Peyer's patch (tissue), 4 donors: ENCODE measurements at regions not wholly inside any gene's neighbourhood (a gene's known extent, or its start where the extent isn't known, plus 50 kb on each side); places are given as distances from the start of the nearest gene placed in this dataset.

ENCODE experiments used
- CTCF ChIP-seq, 6 experiments: fragments of 450-650 bp in 4 of 6; fragments of 200-600 bp in 2 of 6; sonication (generic) in 1 of 6; IDR thresholded peaks; one replicate each; pipeline ENCODE4 v1.5.1; 2017 to 2019; ENCODE audit warnings: antibody characterized with exemption in 6 of 6, mild to moderate bottlenecking in 3 of 6, moderate library complexity in 1 of 6
- POLR2A ChIP-seq, 2 donors: fragments of 450-650 bp; IDR thresholded peaks; one replicate each; pipeline ENCODE4 v1.5.1; 2017; ENCODE audit warnings: antibody characterized with exemption in 2 of 2, mild to moderate bottlenecking in 2 of 2, moderate library complexity in 2 of 2

GRCh38 chr13:111661052-111661451 lies 340.6 kb downstream of the TEX29 start:
- TF ChIP-seq CTCF (IDR thresholded peaks at IDR 0.05): no peak
- TF ChIP-seq POLR2A (IDR thresholded peaks at IDR 0.05): no peak
